H1 (cell line): ENCODE measurements at regions not wholly inside any gene's neighbourhood (a gene's known extent, or its start where the extent isn't known, plus 50 kb on each side); places are given as distances from the start of the nearest gene placed in this dataset.

Source experiments
- CTCF ChIA-PET: fragments of 300-600 bp; sonication (Branson Sonifier 250); formaldehyde crosslinking; loops from one replicate; lab custom pipeline; 2021; ENCODE audit not compliant: partially characterized antibody; lab: Charles Lee
- POLR2A ChIA-PET: fragments of 300-600 bp; sonication (Branson Sonifier 250); formaldehyde crosslinking; loops from one replicate; lab custom pipeline; 2021; ENCODE audit warnings: inconsistent platforms; ENCODE audit not compliant: partially characterized antibody; lab: Charles Lee
- DNase-seq, 2 experiments: peaks; one replicate each; pipeline versions ENCODE4 v3.0.0 to v3.0.0-alpha.2; 2010 to 2022; ENCODE audit warnings: low spot score in 2 of 2, low read depth in 1 of 2, mixed read lengths in 1 of 2
- FAIRE-seq: peaks from 2 replicates; lab custom pipeline; 2011; peaks lifted over from hg19 to GRCh38; lab: Jason Lieb, UNC
- H2AFZ ChIP-seq: 2 replicates; pipeline ENCODE4 v1.8.1; 2012; ENCODE audit warnings: low read length, inconsistent platforms
- H2AK5ac ChIP-seq: 2 replicates; pipeline ENCODE4 v1.6.1; 2013; ENCODE audit warnings: low read depth, low read length
- H2BK120ac ChIP-seq: replicated peaks from 2 replicates; pipeline ENCODE3; 2013; ENCODE audit warnings: low read depth, low read length, inconsistent platforms
- H2BK12ac ChIP-seq: 2 replicates; pipeline ENCODE4 v1.6.1; 2013; ENCODE audit warnings: low read depth, low read length
- H2BK15ac ChIP-seq: 2 replicates; pipeline ENCODE4 v1.6.1; 2013; ENCODE audit warnings: low read length
- H2BK20ac ChIP-seq: 2 replicates; pipeline ENCODE4 v1.6.1; 2013; ENCODE audit warnings: low read length
- H2BK5ac ChIP-seq: 2 replicates; pipeline ENCODE4 v1.6.1; 2013; ENCODE audit warnings: low read depth, low read length
- H3K14ac ChIP-seq: 2 replicates; pipeline ENCODE4 v1.6.1; 2013; ENCODE audit warnings: inconsistent platforms; ENCODE audit not compliant: insufficient read length
- H3K18ac ChIP-seq: 2 replicates; pipeline ENCODE4 v1.6.1; 2013; ENCODE audit warnings: low read length; ENCODE audit errors: extremely low read depth
- H3K23ac ChIP-seq: 2 replicates; pipeline ENCODE4 v1.6.1; 2013; ENCODE audit warnings: inconsistent platforms; ENCODE audit not compliant: insufficient read length
- H3K23me2 ChIP-seq: 2 replicates; pipeline ENCODE4 v1.6.1; 2013; ENCODE audit warnings: low read depth, low read length
- H3K27ac ChIP-seq: 2 replicates; pipeline ENCODE4 v1.6.1; 2011; ENCODE audit warnings: low read depth, low read length, inconsistent platforms
- H3K27me3 ChIP-seq, 4 experiments: replicated peaks in 1 of 4; 1 replicate in 1 of 4; 2 replicates in 3 of 4; pipeline versions ENCODE4 v1.6.1 to v1.8.1; 2011 to 2013; ENCODE audit warnings: low read length in 3 of 4, mild to moderate bottlenecking in 3 of 4, inconsistent platforms in 2 of 4, mixed read lengths in 2 of 4, moderate library complexity in 1 of 4; ENCODE audit not compliant: control insufficient read depth in 3 of 4, insufficient read depth in 3 of 4; ENCODE audit errors: extremely low read depth in 1 of 4
- H3K36me3 ChIP-seq, 4 experiments: 2 replicates each; pipeline versions ENCODE4 v1.6.1 to v1.8.1; 2011 to 2013; ENCODE audit warnings: mild to moderate bottlenecking in 4 of 4, low read length in 3 of 4, moderate library complexity in 2 of 4, control low read depth in 1 of 4, inconsistent platforms in 1 of 4; ENCODE audit not compliant: insufficient read depth in 4 of 4, control insufficient read depth in 2 of 4
- H3K4ac ChIP-seq: replicated peaks from 2 replicates; pipeline ENCODE3; 2013; ENCODE audit warnings: low read length, low read depth, mixed read lengths, inconsistent platforms; ENCODE audit not compliant: insufficient read length
- H3K4me1 ChIP-seq, 4 experiments: replicated peaks in 1 of 4; 1 replicate in 1 of 4; 2 replicates in 3 of 4; pipeline versions ENCODE4 v1.6.1 to v1.8.1; 2011 to 2013; ENCODE audit warnings: low read length in 3 of 4, inconsistent platforms in 2 of 4, mixed read lengths in 1 of 4; ENCODE audit not compliant: insufficient read depth in 4 of 4, control insufficient read depth in 3 of 4
- H3K4me2 ChIP-seq, 2 experiments: 2 replicates each; pipeline versions ENCODE4 v1.6.1 to v1.8.1; 2011 to 2013; ENCODE audit warnings: low read depth in 2 of 2, low read length in 2 of 2, control low read depth in 1 of 2, inconsistent platforms in 1 of 2, mild to moderate bottlenecking in 1 of 2; ENCODE audit not compliant: insufficient read depth in 1 of 2
- H3K4me3 ChIP-seq, 4 experiments: fragments of 200-600, 300-600 bp in 1 of 4; sonication (generic), shearing (Covaris generic), sonication (Bioruptor Twin) in 1 of 4; 2 replicates each; pipeline versions ENCODE4 v1.5.1 to v1.8.1; 2011 to 2016; ENCODE audit warnings: low read length in 4 of 4, low read depth in 3 of 4, control low read depth in 2 of 4, inconsistent platforms in 2 of 4, mild to moderate bottlenecking in 2 of 4, mixed read lengths in 1 of 4, moderate library complexity in 1 of 4; ENCODE audit not compliant: insufficient read depth in 2 of 4; ENCODE audit errors: extremely low read depth in 1 of 4
- H3K56ac ChIP-seq: replicated peaks from 2 replicates; pipeline ENCODE3; 2013; ENCODE audit warnings: low read depth, mild to moderate bottlenecking, mixed read lengths, low read length, inconsistent platforms; ENCODE audit not compliant: insufficient read length
- H3K79me1 ChIP-seq: 2 replicates; pipeline ENCODE4 v1.6.1; 2013; ENCODE audit warnings: low read depth, low read length, control low read depth
- H3K79me2 ChIP-seq, 2 experiments: 2 replicates each; pipeline versions ENCODE4 v1.6.1 to v1.8.1; 2012 to 2013; ENCODE audit warnings: low read length in 2 of 2, mild to moderate bottlenecking in 2 of 2, inconsistent platforms in 1 of 2; ENCODE audit not compliant: insufficient read depth in 2 of 2, control insufficient read depth in 1 of 2
- H3K9ac ChIP-seq, 4 experiments: replicated peaks in 1 of 4; 1 replicate in 1 of 4; 2 replicates in 3 of 4; pipeline versions ENCODE4 v1.6.1 to v1.8.1; 2011 to 2013; ENCODE audit warnings: low read depth in 3 of 4, low read length in 3 of 4, control low read depth in 2 of 4, mild to moderate bottlenecking in 2 of 4, moderate library complexity in 2 of 4, inconsistent platforms in 1 of 4; ENCODE audit errors: extremely low read depth in 1 of 4
- H3K9me3 ChIP-seq, 2 experiments: 2 replicates each; pipeline versions ENCODE4 v1.6.1 to v1.8.1; 2012 to 2013; ENCODE audit warnings: mild to moderate bottlenecking in 2 of 2, moderate library complexity in 2 of 2, control low read depth in 1 of 2, inconsistent platforms in 1 of 2, low read depth in 1 of 2, low read length in 1 of 2, mixed read lengths in 1 of 2; ENCODE audit not compliant: insufficient read depth in 2 of 2
- H4K20me1 ChIP-seq, 2 experiments: replicated peaks in 1 of 2; 2 replicates each; pipeline versions ENCODE3 to v1.8.1; 2011 to 2013; ENCODE audit warnings: inconsistent platforms in 2 of 2, low read length in 2 of 2, mild to moderate bottlenecking in 1 of 2; ENCODE audit not compliant: insufficient read depth in 2 of 2, control insufficient read depth in 1 of 2
- H4K5ac ChIP-seq: 2 replicates; pipeline ENCODE4 v1.6.1; 2013; ENCODE audit warnings: low read length, low read depth, mixed read lengths, inconsistent platforms; ENCODE audit not compliant: insufficient read length
- H4K8ac ChIP-seq: 2 replicates; pipeline ENCODE4 v1.8.0; 2013; ENCODE audit warnings: mild to moderate bottlenecking, moderate library complexity, low read length, inconsistent platforms; ENCODE audit not compliant: insufficient read depth; ENCODE audit errors: extremely low read depth
- H4K91ac ChIP-seq: replicated peaks from 2 replicates; pipeline ENCODE3; 2013; ENCODE audit warnings: low read length, mixed read lengths, inconsistent platforms; ENCODE audit not compliant: insufficient read length
- ASH2L ChIP-seq: fragments of 200-600, 300-600 bp; sonication (generic); IDR thresholded peaks from one replicate; pipeline ENCODE4 v1.7.1; 2017; ENCODE audit warnings: low read length
- ATF3 ChIP-seq: IDR thresholded peaks from 2 replicates; pipeline ENCODE4 v1.6.1; 2011; ENCODE audit warnings: low read depth, mild to moderate bottlenecking, low read length; ENCODE audit not compliant: insufficient read depth
- BRCA1 ChIP-seq: IDR thresholded peaks from 2 replicates; pipeline ENCODE4 v1.6.1; 2012; ENCODE audit warnings: low read depth, low read length, improper control_type of control experiment
- CBX5 ChIP-seq: fragments of 300-800, 300-1000 bp; sonication (generic); IDR thresholded peaks from 2 replicates; pipeline ENCODE4 v1.7.1; 2016; ENCODE audit warnings: antibody characterized with exemption, low read length, low read depth
- CTBP2 ChIP-seq: IDR thresholded peaks from 2 replicates; pipeline ENCODE4 v1.7.0; 2011; ENCODE audit warnings: borderline replicate concordance, mild to moderate bottlenecking, moderate library complexity, mixed read lengths, low read length; ENCODE audit not compliant: insufficient read depth, insufficient read length
- EP300 ChIP-seq, 2 experiments: IDR thresholded peaks; 1 replicate in 1 of 2; 2 replicates in 1 of 2; pipeline ENCODE4 v1.6.1; 2011 to 2012; ENCODE audit warnings: low read depth in 2 of 2, low read length in 2 of 2, mild to moderate bottlenecking in 2 of 2, borderline replicate concordance in 1 of 2, inconsistent platforms in 1 of 2, moderate library complexity in 1 of 2
- EZH2 ChIP-seq: fragments of 200-600 bp; sonication (generic); IDR thresholded peaks from 2 replicates; pipeline ENCODE4 v1.7.1; 2012; ENCODE audit warnings: low read depth, mild to moderate bottlenecking, moderate library complexity, low read length, inconsistent platforms; ENCODE audit not compliant: severe bottlenecking
- GTF2F1 ChIP-seq: IDR thresholded peaks from 2 replicates; pipeline ENCODE4 v1.6.1; 2012; ENCODE audit warnings: low read depth, low read length, improper control_type of control experiment, borderline replicate concordance
- HDAC2 ChIP-seq, 2 experiments: fragments of 300-600 bp in 1 of 2; sonication (generic) in 1 of 2; IDR thresholded peaks; 2 replicates each; pipeline ENCODE4 v1.6.1; 2011 to 2012; ENCODE audit warnings: low read depth in 2 of 2, low read length in 2 of 2, mild to moderate bottlenecking in 2 of 2, moderate library complexity in 2 of 2, borderline replicate concordance in 1 of 2, inconsistent platforms in 1 of 2
- SUZ12 ChIP-seq: fragments of 200-600 bp; sonication (generic); IDR thresholded peaks from 2 replicates; pipeline ENCODE4 v1.6.1; 2012; ENCODE audit warnings: mild to moderate bottlenecking, inconsistent platforms, low read length, moderate library complexity, mixed read lengths
- YY1 ChIP-seq: IDR thresholded peaks from 2 replicates; pipeline ENCODE4 v1.6.1; 2011; ENCODE audit warnings: low read depth, mild to moderate bottlenecking, low read length
- WGBS, 2 experiments: shearing (Covaris generic) in 1 of 2; methylation state at CpG; one replicate each; pipeline versions ENCODE4 v1.1.6 to v1.1.7; 2013 to 2015; ENCODE audit warnings: low lambda C conversion rate in 2 of 2, mixed read lengths in 2 of 2, inconsistent platforms in 1 of 2, low coverage in 1 of 2, missing lambda C conversion rate in 1 of 2; ENCODE audit not compliant: insufficient replicate concordance in 2 of 2, insufficient coverage in 1 of 2, insufficient read length in 1 of 2; ENCODE audit errors: extremely low coverage in 1 of 2, missing lambda C conversion rate in 1 of 2; 5-methylcytosine and 5-hydroxymethylcytosine counted together

- Histone ChIP-seq H2BK15ac (no peak overlapping the region), H4K8ac (no peak overlapping the region), H2BK5ac (no peak overlapping the region), H3K79me1 (no peaks in the 10 kb centered on the region), H3K23me2 (no peaks in the 10 kb centered on the region; the same call in 1 of the 2 replicates), H3K14ac (no peak overlapping the region), H3K4ac (no peak overlapping the region), H3K27ac (no peak overlapping the region), H3K18ac (no peak overlapping the region), H3K4me2 (no peak overlapping the region), H3K9me3 (no peaks in the 10 kb centered on the region), H3K27me3 (no peaks in the 10 kb centered on the region), H2BK12ac (no peak overlapping the region), H3K4me1 (peaks cover 0 to 4% (median 0%) of the 10 kb centered on the region in 4 experiments; a peak in 1 of 7 replicates), H3K23ac (no peak overlapping the region), H3K79me2 (no peaks in the 10 kb centered on the region), H2AK5ac (no peak overlapping the region), H2BK120ac (no peak overlapping the region), H3K9ac (no peak overlapping the region), H4K5ac (no peak overlapping the region), H3K4me3 (no peak overlapping the region), H4K20me1 (no peaks in the 10 kb centered on the region), H3K36me3 (no peaks in the 10 kb centered on the region), H3K56ac (no peak overlapping the region), H2AFZ (no peak overlapping the region), H4K91ac (no peak overlapping the region), H2BK20ac (no peak overlapping the region)
- DNase-seq: no peak
- POLR2A ChIA-PET: no interaction called here
- whole genome bisulfite sequencing, 2 experiments: 87% methylated on average over 14 of the region's 14 CpGs; no CpG with 5 or more reads in 1 of the 2 experiments
- FAIRE-seq: no peak
- CTCF ChIA-PET: interaction anchor here (1.0 to 1.2 kb wide), 2 partner anchors 18 to 145 kb away, joined by 4 read pairs; no protein-coding TSS in a partner anchor
- TF ChIP-seq SUZ12 (no peak), CTBP2 (no peak), ASH2L (no peak), CBX5 (no peak), HDAC2 (IDR thresholded peaks at IDR 0.05; ENCODE audit: borderline replicate concordance in 1 of 2, low read depth in 2 of 2, low read length in 2 of 2) (no peak), EP300 (IDR thresholded peaks at IDR 0.05; ENCODE audit: borderline replicate concordance in 1 of 2, low read depth in 2 of 2, low read length in 2 of 2) (no peak), EZH2 (no peak), BRCA1 (no peak), YY1 (no peak), GTF2F1 (no peak), ATF3 (no peak)
These were observed 91.5 kb downstream of the RIN2 start for GRCh38 chr20:19849341-19850197.
